ENCODE measurements at regions not wholly inside any gene's neighbourhood (a gene's known extent, or its start where the extent isn't known, plus 50 kb on each side); places are given as distances from the start of the nearest gene placed in this dataset.
"Not testable (repeated sequence)": the region's sequence is repeated elsewhere in the genome, so short reads cannot be mapped to it uniquely, and the experiment has no call there.

DNA sequence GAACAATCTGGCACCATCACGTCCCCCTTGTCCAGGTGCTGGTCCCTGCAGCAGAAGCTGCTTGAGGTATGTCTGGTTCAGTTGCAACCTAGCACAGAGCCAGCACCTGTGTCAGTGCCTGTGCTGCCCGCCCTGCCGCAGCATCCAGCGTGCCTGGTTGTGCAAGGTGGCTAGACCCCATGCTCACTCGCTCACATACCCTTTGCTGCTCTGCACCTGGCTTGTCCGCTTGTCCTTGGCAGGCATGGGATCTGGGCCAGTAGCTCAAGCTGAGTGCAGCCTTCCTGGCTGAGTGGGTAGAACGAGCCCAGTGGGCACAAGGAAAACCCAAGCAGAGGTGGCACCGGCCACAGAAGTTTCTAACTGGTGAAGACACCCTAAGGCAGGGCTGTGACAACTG, 314.6 kb upstream of the KYNU start:
- WGBS, 4 donors, result 72 to 89% (median 86%) methylated on average over 8 of the region's 8 CpGs
- Histone ChIP-seq H3K36me3 (no peaks in the 10 kb centered on the region), H3K4me3 (no peak overlapping the region), H3K27ac (no peak overlapping the region), H3K9me3 (no peaks in the 10 kb centered on the region), H3K4me1 (no peaks in the 10 kb centered on the region), H3K27me3 (no peaks in the 10 kb centered on the region)
- no peak for ATAC-seq
- no peak for TF ChIP-seq POLR2A (IDR thresholded peaks at IDR 0.05)
- TF ChIP-seq, protein P1, sequence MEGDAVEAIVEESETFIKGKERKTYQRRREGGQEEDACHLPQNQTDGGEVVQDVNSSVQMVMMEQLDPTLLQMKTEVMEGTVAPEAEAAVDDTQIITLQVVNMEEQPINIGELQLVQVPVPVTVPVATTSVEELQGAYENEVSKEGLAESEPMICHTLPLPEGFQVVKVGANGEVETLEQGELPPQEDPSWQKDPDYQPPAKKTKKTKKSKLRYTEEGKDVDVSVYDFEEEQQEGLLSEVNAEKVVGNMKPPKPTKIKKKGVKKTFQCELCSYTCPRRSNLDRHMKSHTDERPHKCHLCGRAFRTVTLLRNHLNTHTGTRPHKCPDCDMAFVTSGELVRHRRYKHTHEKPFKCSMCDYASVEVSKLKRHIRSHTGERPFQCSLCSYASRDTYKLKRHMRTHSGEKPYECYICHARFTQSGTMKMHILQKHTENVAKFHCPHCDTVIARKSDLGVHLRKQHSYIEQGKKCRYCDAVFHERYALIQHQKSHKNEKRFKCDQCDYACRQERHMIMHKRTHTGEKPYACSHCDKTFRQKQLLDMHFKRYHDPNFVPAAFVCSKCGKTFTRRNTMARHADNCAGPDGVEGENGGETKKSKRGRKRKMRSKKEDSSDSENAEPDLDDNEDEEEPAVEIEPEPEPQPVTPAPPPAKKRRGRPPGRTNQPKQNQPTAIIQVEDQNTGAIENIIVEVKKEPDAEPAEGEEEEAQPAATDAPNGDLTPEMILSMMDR (IDR thresholded peaks at IDR 0.05), result no peak
- peak in 1 of 5 donors; percentile 33 for DNase-seq
- intact Hi-C loops (cut with DNase I), result no loop called here

DNA sequence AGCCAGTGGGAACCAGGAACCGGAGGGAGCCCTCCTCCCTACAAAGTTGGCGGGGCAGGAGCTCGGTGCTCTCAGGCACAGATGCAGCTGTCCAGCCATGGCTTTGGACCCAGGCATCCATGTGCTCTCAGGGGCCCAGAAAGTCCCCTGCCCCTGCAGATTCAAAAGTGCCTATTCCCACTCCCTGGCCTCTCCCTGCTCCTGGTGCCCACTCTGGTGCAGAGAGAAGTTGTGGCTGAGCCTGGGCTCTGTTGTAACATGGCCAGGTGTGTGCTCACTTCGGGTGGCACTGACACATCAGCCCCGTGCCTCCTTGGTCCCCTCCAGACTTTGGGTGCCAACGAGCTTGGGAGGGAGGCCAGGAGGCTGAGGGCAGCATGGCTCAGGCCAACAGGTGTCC, 315.8 kb upstream of the KYNU start:
- no peaks in the 10 kb centered on the region for H3K36me3 ChIP-seq
- DNase-seq (peak in 1 of 5 donors; percentile 42), ATAC-seq (no peak)
- no peak overlapping the region for H3K4me3 ChIP-seq
- H3K4me1 ChIP-seq, result no peaks in the 10 kb centered on the region
- no peaks in the 10 kb centered on the region for H3K27me3 ChIP-seq
- intact Hi-C loops (cut with DNase I), result no loop called here
- no peak overlapping the region for H3K27ac ChIP-seq
- WGBS, 4 donors, result 53 to 90% (median 78%) methylated on average over 3 to 6 of the region's 6 CpGs
- no peaks in the 10 kb centered on the region for H3K9me3 ChIP-seq
- TF ChIP-seq, protein P1 (IDR thresholded peaks at IDR 0.05), result no peak
- no peak for TF ChIP-seq POLR2A (IDR thresholded peaks at IDR 0.05)

DNA sequence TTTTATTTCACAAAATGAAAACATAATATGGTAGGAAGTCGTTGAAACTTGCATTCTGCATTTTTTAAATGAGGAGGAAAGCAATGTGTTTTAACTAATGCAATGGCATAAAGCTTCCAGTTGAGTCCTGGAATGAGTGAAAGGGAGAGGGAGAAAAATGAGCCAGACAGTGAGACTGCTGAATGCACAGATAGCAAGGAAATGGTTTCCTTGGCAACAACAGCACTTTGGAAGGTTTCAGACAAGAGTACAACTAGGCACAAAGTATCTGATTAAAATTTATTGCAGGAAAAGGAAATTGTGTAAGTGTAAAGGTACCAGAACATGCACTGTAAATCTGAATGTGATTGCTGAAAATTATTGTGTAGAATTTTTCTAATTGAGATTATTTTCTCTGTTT, 320.1 kb upstream of the KYNU start:
- DNase-seq, result no peak
- H3K27me3 ChIP-seq, result no peaks in the 10 kb centered on the region
- H3K36me3 ChIP-seq, result no peaks in the 10 kb centered on the region
- no peaks in the 10 kb centered on the region for H3K4me1 ChIP-seq
- no peak overlapping the region for H3K4me3 ChIP-seq
- intact Hi-C loops (cut with DNase I), result no loop called here
- no peak for TF ChIP-seq POLR2A (IDR thresholded peaks at IDR 0.05)
- TF ChIP-seq, protein P1 (IDR thresholded peaks at IDR 0.05), result no peak
- 13 to 33% (median 23%) methylated on average over 1 of the region's 1 CpG for WGBS, 4 donors
- ATAC-seq, result no peak
- no peak overlapping the region for H3K27ac ChIP-seq
- H3K9me3 ChIP-seq, result no peaks in the 10 kb centered on the region

GRCh38 chr2:142545999-142546398, 331.5 kb upstream of the KYNU start:
- H3K36me3 ChIP-seq; H3K4me1 ChIP-seq; ATAC-seq; intact Hi-C loops (cut with DNase I); H3K27ac ChIP-seq; H3K27me3 ChIP-seq; H3K4me3 ChIP-seq: not testable (repeated sequence)
- peak in 1 of 5 donors; percentile 52 for DNase-seq
- H3K9me3 ChIP-seq, result peaks cover 0 to 23% (median 0%) of the 10 kb centered on the region in 12 donors
- WGBS, 4 donors, result 94 to 100% (median 95%) methylated on average over 4 to 30 of the region's 30 CpGs

DNA sequence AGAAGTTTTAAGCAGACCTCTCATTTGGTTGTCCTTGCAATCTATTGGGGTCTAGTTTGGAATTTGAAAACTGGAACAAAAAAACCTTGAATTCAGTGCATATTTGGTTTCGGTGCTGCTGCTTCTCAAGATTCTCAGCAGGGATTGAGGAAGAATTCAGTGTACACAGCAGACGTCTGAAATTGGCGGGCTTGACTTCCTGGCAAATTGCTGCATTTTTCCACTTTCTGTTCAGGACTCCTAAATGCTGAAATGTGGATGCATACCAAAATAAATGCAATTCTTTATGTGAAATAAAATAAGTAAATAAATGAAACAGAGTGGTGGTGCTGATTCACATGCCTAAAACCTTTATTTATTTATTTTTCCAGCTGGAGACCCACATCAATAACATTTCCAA, 332.4 kb upstream of the KYNU start:
- peaks cover 0 to 15% (median 0%) of the 10 kb centered on the region in 12 donors for H3K9me3 ChIP-seq
- 39 to 49% (median 47%) methylated on average over 3 of the region's 3 CpGs for WGBS, 4 donors
- no peak for ATAC-seq
- H3K27ac ChIP-seq, result no peak overlapping the region
- no peaks in the 10 kb centered on the region for H3K36me3 ChIP-seq
- no peaks in the 10 kb centered on the region for H3K4me1 ChIP-seq
- H3K4me3 ChIP-seq, result no peak overlapping the region
- DNase-seq, result no peak
- TF ChIP-seq, protein P1 (IDR thresholded peaks at IDR 0.05), result no peak
- TF ChIP-seq POLR2A (IDR thresholded peaks at IDR 0.05), result no peak
- no peaks in the 10 kb centered on the region for H3K27me3 ChIP-seq
- intact Hi-C loops (cut with DNase I), result no loop called here
